Fibroblast of skin of abdomen (primary cell): ENCODE measurements at regions not wholly inside any gene's neighbourhood (a gene's known extent, or its start where the extent isn't known, plus 50 kb on each side); places are given as distances from the start of the nearest gene placed in this dataset.

ENCODE experiments used
- DNase-seq: peaks from one replicate; pipeline ENCODE4 v3.0.0-alpha.2; 2013

DNA sequence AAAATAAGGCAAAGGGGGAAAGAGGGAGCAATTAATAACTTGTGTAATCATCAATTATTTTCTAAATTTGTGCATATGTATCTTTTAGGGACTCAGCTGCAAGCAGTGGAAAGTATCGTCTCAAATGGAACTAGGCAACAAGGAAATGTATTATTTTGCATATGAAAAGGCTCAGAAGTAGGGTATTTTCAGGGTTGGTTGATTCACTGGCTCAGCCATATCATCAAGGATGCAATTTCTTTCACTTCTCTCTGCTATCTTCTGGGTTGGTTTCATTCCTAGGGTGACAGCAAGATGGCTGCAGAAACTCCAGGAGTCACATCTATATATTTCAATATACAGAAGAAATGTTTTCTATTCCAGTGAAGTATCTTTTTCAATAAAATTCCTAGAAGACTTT is 509.8 kb downstream of the DMAC1 start:
- DNase-seq = no peak

DNA sequence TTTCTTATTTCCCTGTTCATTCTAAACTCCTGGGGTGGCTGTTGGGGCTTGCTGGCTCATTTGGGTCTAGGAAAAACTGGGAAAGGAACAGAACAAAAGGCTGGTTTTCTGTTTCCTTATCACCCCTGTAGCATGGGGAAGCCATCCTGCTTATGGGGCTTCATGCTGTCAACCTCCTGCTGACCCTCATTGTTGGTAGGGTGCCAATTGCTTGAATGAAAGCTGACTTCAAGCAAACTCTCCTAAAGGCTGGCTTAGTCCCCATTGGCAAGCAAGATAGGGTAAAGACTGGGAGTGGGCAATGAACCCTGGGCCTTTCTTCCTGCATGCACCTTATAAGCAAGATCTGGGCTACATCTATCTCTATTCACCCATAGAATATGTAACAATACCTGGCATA is 511.6 kb downstream of the DMAC1 start:
- DNase-seq = no peak

DNA sequence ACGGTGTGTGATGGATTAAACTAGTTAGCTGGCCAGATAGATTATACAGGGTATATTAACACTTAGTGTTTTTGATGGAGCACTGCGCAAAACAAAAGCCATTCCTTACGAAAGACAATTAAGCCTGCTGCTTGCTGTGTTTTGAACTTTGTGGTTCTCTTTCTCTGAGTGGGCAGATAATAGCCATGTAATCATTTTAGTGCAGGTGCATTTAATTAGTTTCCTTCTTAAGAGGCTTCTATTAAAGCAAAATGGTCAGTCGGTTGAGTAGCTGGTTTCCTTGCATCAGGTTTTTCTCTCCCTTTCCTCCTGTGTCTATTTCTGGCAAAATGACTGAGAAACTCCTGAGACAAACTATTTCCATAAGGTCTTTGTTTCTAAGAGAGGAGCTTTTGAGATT is 512.5 kb downstream of the DMAC1 start:
- no peak for DNase-seq

DNA sequence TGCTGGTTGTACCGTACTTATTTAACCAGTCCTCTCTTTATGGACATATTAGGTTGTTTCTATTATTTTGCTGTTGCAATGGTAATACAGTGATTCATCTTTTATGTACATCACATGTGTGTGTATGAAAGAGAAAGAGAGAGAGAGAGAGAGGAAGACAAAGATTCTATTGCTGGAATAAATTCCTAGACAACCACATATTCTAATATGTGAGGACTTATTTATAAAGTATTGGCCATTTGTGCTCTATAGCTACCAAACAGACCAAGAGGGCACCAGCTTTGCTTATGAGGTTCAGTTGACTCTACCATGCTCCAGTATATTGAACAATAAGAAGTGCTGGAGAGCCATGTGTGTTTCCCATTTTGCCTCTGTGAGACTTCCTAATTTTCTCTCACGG is 513.5 kb downstream of the DMAC1 start:
- no peak for DNase-seq

DNA sequence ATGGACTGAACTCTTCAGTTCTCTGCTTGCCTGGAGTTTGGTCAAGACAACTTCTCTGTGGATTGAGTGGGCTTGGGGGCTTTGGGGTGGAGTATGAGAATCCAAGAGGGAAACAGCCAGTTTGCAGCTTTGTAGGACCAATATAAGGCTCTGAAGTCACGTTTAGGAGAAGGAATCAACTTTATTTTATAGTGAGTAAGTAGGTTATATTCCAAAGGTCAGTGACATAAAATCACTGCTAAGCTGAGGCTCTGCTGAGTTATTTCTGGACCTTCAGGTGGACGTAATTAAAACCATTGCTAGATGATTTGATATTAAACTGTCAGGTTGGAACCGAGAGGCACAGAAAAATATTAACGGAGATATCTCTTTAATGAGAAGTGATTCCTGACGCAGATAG is 514.4 kb downstream of the DMAC1 start:
- DNase-seq = no peak

DNA sequence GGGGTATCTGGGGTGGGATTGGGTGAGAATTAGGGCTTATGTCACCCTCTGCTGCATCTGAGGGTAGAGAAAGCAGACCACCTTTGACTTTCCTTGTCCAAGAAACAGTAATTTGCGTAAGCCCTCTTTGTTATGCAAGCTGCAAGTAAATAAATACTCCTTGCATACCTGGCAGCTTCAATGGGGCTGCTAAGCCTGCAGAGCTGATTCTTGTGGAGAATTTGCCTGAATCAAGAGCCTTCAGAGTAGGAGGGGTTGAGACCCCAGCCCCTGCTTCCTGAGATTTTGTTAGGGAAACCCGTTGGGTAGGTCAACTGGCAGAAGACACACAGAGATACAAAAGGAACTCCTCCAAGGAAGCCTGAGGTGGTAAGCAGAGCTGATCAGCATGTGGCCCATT is 515.1 kb downstream of the DMAC1 start:
- DNase-seq = no peak

DNA sequence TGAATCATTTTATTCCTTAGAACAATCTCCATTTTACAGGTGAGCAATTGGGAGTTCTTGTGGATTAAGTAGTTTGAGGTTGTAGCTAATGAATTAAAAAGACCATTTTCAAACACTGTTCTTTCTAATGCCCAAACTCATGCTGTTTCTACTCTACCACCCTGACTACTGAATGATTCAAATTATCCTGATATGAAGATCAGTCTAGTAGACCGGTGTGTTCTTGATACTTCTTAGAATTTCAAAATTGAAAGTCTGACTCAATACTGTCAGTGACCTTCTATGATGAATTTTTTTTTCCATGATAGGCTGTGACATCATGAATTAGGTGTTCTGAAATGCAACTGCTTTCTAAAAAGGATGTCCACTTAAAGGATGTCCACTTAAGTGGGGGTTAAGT is 515.5 kb downstream of the DMAC1 start:
- no peak for DNase-seq

DNA sequence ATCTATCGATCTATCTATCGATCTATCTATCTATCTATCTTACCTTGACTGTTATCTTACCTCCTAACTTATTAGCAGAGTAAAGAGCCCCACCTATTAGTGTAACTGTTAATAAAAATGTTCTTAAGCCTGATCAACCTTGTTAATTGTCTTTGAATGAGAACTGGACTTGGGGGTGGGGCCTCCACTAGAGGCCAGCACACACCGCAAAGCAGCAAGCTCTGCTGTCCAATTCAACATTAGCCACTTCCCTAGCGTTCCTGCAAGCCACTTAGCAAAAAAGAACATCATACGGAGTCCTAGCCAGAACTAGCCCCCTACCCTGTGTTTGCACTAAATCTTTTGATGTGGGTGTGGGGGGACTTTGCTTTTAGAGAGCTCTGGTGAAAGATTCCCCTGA is 515.8 kb downstream of the KDM4C start:
- DNase-seq = peak; percentile 24

DNA sequence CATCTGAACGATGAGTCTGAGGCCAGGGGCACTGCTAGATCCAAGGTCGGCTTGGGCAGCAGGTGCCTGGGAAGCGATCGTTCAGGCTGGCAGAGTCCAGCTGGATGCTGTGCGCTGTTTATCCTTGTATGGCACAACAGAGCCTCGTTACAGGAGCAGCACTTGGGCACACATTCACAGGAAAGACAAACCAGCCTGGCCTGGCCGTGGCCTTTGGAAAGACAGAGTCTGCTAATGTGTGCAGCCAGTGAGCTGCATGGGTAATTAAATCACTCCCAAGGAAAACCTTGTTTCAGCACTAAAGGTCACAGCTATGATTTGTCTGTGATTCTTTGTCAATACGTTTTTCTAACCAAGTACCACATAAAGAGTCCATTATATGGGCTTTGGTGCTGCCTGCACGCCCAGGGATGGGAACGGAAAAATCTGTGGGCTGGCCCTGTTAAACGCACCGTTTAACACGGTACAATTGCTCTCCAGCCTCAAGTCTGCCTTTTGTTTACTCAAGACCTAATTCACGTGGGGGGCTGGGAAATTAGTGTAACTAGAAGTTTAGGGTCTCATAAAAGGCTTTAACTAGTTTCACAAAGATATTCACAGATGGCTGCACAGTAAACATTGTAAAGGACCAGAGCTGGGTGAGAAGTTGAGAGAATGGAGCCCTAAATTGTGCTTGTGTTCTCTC is 509.3 kb downstream of the KDM4C start:
- no peak for DNase-seq

DNA sequence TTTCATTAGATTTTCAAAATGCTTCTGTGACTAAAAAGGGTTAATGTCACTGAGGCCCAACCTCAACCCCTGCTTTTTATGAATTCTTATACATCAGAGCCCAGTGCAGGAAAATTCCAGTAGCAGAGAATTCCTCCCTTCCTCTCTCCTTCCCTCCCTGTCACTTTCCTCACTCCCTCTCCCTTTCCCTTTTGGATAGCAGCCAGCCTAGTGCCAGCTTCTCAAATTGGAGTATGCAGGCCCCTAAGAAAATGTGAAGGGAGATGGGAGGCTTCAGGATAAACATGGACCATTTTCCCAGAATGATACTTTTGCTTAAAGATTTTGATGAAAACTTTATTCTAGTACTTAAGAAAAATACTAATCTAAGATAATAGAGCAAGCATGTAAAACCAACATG is 507.4 kb downstream of the KDM4C start:
- no peak for DNase-seq

DNA sequence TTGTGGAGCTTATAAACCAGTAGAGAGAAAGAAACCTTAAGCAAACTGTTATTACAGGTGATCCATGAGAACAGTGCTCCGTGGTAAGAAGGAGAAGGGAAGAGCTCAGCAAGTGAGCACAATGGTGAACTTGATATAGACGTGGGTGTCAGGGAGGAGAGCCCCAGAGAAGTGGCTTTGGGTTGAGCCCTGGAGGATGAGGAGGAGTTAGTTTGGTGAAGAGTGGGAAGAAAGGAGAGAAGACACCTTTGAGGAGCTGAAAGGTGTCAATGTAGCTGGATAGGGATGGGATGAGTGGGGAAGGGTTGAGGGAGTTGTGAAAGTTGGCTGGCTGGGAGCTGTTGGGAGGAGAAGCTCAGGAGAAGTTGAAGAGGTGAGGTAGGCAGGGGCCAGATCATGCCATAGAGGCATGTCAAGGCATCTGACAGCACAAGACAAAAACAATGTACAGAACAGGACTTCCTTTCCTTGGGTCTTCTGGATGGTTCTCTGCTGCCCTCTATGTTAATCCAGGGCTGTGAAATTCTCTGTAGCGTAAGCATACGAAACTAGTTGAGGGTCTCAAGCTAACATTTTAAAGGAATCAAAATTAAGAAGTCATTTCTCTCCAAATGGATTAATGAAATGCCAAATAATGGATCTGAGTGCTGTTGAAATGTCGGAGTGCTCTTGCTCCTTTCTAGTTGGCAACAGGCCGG is 501.9 kb downstream of the KDM4C start:
- no peak for DNase-seq

DNA sequence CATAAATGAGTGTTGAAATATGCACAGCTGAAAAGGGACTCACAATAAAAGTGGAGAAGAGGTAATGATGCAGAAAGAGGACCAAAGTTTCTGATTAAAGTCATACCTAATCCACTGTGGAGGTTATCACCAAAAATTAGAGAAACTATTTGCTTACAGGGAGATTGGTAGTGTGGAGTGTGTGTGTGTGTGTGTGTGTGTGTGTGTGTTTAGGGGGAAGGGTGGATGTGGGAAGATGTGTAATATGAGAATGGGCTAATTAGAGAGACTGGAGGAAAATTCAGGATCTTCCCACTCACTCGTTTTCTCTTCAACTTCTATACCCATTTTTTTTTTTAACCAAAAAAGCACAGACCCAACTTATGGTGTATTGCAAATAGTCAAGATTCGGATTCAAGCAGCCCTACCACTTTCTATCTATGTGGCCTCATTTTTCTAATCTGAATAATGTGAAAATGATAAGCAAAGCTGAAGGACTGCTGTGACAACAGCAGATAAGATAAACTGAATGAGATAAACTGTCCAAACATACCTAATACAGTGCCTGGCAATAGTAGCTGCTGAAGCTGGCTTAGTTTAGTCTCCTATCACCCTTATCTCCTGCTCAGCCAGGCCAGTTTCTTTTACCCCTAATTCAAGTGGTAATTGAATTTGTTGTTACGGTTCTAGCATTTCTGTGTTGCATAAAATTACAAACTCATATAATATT is 501.1 kb downstream of the KDM4C start:
- DNase-seq = no peak

DNA sequence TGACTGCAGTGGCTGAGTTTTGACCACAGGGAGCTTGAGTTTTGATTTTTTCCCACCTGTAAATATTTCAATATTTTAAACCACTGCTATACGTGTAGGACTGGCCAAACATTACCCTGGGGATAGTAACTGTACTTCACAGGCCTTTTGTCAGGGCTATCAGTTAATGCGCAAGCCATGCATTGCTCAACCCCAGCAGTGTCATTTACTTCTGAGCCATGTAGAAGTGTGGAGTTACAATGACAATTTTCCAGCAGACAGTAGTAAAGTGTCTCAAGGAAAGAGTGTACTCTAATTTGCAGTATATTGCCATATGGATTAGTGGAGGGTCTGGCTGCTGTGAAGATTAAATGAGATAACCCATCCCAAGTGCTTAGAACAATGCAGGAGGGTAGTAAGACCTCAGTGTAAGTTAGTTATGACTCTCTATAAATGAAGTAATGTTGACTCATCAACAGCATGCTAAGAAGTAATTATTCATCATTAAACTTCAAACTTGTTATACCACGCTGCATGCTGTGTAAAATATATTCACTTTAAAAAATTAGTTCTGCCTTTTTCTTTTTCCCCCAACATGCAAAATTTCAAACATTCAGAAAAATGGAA is 489.2 kb downstream of the KDM4C start:
- DNase-seq = peak; percentile 31

DNA sequence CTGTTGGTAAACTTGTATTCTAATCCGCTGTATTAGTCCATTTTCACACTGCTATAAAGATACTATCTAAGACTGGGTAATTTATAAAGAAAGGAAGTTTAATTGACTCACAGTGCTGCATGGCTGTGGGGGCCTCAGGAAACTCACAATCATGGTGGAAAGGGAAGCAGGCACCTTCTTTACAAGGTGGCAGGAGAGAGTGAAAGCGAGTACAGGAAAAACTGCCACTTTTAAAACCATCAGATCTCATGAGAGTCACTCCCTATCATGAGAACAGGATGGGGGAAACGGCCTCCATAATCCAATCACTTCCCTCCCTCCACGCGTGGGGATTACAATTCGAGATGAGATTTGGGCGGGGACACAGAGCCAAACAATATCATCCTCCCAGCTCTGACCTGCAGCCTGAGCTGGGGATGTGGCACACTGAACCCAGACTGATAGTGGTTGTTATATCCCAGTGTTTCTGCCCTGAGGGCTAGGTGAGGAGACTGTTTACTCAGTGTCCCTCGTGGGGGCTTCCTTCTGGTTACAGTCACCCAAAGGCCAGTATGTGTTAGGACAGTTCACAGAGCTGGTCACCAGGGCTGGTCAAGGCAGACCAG is 488.3 kb downstream of the KDM4C start:
- no peak for DNase-seq

DNA sequence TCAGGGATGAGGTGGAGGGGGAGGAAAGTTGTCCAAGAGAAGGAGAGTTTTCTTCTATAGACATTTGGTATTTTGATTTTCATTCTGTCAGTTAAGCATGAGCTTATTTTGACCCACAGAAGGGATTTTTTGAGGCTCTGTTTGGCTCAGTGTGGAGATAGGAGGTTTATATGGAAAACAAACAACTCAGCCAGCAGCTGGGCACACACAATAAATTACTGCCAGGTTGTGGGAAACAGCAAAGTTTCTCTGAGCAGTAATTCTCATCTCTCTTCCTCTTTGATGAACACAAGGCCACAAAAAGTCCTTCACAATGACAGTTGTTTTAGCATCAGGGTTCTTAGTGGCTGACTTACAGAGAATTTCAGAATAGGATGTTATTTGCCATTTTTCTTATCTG is 486.1 kb downstream of the KDM4C start:
- DNase-seq = no peak

DNA sequence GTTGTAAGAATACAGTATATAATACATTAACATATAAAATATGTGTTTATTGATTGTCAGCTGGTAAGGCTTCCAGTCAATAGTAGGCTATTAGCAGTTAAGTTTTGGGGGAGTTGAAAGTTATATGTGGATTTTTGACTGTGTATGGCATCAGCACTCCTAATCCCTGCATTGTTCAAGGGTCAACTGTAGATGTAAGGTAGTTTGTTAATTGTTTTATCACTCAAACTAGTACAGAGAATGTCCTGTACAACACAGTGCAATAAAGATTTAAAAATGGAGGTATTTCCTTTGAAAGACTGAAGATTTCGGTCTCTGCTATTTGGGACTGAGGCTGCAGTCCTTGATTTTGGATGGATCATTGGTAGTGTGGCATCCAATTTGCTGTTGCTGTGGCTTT is 484.4 kb downstream of the KDM4C start:
- DNase-seq = no peak

DNA sequence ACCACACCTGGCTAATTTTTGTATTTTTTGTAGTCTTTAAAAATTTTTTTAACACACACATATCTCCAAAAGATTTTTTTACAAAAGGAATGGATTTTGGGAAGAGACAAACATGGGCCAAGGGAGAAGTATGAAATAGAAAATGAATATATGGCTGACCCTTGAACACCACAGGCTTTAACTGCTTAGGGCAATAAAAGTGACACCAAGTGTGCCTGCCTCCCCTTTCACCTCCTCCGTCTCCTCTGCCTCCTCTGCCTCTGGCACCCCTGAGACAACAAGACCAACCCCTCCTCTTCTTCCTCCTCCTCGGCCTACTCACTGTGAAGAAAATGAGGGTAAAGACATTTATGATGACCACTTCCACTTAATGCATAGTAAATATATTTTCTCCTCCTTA is 483.9 kb downstream of the KDM4C start:
- DNase-seq = no peak

DNA sequence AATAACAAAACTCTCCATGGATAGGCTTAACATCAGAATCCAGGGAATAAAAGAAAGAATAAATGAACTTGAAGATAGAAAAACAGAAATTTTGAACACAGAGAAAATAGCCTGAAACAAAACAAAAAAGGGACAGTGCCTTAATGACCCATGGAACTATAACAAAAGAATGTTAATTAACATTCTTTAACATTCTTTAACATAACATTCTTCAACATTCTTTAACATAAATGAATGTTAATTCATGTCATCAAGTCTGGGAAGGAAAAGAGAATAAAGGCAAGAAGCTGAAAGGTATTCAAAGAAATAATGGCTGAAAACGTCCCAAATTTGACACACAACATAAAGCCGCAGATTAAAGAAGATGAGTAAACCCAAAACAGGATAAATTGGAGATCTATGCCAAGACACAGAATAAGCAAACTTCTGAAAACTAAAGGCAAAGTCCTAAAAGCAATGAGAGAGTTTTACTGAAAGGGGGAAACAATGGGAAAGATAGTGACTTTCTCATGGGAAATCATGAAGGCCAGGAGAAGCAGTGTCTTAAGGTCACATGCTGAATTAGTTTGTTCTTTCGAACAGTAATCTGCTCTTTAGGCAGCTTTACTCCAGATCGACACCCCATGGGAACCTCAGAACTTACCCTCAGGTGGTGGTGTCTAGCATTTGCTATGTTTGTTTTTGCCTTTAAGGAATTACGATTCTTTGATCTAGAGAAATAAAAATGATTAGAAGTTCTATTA is 483.0 kb downstream of the KDM4C start:
- no peak for DNase-seq

DNA sequence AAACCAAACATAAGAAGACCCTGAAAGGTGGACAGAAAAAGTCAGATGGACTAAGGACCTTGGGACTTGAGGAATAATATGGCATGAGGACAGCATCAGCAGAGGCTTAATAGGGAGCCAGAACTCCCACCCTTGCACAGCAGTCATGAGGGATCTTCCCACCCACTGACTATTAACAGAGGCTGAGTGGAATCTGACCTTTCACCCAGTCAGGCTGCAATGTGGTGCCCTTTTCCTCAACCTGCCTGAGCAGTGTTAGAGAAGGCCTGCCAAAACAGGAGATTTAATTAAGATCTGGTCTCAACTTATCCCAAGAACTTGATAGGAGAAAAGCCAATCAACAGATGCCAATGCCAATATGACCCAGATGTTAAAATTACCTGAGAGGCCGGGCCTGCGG is 481.9 kb downstream of the KDM4C start:
- DNase-seq = no peak

DNA sequence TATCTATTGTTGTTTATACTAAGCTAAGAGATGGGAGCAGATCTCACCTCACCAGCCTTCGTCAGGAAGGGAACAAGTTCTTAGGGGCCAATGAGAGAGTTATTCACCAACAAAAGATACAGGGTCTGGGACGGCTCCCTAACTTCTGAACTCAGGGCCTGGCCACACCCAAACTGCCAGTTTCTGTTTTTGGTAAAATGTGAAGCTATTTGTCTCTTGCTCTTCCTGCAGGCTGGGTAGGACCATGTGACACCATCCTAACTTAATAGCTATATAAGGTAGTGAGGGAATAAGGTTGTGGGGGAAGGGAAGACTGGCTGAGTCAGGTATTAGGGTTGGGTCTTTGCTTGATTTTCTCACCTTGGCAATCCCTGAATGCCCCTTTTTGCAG is 480.5 kb downstream of the KDM4C start:
- no peak for DNase-seq

DNA sequence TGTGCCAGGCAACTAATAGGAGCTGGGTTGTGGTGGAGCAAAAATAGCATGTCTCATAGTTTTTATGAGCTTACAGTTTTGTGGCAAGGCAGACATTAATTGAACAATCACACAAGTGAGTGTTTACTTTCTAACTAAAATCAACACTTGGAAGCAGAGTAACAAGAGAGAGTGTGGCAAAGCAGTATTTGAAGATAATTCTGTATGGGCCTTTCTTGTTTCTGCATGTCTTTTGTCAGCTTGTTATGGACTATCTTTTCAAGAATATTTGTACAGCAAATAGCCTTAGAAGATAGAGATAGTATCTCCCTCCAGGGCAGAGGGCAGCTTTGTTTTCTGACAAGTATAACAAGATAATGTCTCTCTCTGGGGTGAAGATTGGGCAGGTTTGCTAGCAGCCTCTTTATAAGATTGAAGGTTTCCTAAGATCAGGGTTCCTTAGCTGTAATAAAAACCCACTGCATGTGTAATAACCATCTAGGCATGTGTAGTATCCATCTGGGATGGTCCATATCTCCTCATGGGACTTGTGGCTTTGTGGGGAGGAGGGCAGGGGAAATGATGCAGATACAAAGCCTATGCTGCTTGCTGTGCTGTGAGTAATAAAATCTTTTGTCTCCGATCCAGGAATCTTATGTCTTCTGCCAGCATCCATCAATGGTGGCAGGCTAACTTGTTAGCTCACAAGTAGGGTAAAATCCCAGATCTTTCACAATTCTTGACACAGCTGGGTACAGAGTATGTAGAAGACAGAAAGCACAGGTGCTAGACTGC is 479.9 kb downstream of the KDM4C start:
- peak; percentile 82 for DNase-seq

DNA sequence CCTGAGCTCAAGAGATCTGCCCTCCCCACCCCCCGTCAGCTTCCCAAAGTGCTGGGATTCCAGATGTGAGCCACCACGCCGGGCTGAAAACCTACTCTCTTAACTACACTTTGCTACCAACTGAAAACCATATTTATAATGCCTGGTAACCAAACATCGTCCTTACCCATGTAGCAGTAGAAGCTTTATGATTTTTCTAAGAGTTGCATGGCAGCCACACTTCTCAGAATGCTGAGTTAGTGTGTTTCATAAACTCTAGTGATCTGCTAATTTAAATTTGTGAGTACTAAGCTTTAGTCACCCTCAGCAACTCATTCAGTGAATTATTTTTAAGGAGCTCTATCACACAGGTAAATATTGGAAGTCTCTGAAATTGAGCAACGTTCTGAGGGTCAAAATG is 478.4 kb downstream of the KDM4C start:
- no peak for DNase-seq
